Suppressor macrophage treated with lipopolysaccharide for 1 hour (primary cell): ENCODE measurements at regions not wholly inside any gene's neighbourhood (a gene's known extent, or its start where the extent isn't known, plus 50 kb on each side); places are given as distances from the start of the nearest gene placed in this dataset.
"Not testable (repeated sequence)": the region's sequence is repeated elsewhere in the genome, so short reads cannot be mapped to it uniquely, and the experiment has no call there.

ENCODE experiments used
- DNase-seq, 3 donors: peaks; one replicate each; pipeline ENCODE4 v3.0.0-alpha.2; 2020 to 2022

DNA sequence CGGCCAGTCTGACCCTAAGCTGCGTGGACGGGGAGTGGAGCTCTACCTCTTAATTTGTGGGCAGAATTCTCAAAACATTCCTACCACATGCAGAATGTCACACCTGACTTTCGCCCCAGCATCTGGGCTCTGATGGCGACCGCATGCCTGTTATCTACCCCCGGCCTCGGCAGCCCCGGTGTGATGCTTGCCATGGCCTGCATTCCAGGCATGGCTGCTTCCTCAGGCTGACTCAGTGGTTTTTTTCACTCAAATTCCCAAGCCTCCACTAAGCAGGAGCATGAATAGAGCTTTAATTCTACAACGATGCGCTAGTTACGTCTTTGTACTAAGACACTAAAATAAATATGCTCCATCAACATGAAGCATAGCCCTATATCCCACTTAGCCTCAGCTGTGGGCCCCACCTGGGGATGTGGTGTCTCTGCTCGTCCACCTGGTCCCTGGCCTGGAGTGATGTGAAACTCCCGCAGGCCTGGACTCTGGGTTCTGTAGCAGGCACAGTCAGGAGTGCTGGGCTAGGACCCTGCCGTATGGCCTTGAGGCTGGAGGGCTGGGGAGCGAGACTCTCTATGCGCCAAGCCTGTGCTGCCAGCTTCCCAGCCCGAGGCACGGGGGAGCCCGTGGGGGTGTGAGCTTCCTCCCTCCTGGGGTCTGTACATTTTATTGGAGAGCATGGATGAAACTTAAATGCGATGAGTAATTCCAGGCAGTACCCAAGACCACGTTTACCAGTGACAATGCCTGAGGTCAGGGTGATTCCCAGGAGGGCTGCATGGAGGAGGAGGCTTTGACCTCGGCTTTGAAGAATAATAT lies 153.2 kb downstream of the CTTN start:
- no peak for DNase-seq

DNA sequence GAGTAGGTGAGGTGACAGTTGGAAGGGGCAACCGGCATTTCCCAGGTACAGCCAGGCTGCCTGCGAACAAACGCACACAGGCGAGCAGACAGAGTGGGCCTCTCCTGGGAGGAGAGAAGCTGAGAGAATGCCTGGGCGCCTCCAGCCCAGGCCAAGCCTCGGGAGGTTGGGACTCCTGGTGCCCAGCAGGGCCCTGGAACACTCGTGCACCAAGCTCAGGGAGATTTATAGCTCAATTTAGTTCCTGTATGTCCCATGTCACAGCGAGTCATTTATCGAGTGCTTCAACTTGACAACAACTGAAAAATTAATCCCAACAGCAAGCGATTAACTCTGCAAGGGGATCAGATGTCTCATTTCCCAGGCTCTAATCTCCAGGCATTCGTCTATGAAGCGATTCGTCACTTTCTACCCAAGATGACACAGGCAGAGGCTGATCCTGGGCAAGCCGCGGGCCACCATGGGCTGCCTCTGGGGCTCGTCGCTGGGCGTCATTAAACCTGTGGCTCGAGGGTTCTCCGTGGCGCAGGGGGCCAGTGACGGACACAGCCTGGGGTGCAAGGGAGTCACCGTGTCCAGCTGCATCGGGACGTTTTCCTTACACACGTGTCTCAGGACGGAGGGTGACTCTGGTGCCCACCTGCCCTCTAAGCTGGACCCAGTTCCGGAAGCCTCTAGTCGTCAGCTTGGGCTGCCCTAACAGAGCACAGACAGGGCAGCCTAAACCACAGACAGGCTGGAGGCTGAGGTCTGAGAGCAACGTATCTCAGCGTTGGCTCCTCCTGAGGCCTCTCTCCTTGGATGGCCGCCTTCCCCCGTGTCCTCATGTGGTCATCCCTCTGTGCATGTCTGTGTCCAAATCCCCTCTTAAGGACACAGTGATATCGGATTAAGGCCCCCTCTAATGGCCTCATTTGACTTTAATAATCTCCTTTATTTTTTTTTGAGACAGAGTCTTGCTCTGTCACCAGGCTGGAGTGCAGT lies 154.1 kb downstream of the CTTN start:
- DNase-seq = no peak

DNA sequence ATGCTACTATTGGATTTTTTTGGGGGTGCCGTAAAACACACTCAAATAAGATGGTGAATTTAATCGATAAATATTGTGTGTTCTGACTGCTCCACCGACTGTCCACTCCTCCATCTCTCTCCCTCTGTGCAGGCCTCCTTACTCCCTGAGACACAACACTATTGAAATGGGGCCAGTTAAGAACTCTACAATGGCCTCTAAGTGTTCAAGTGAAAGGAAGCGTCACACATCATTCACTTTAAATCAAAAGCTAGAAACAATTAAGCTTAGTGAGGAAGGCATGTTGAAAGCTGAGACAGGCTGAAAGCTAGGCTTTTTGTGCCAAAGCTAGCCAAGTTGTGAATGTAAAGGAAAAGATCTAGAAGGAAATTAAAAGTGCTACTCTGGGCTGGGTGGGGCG lies 156.7 kb downstream of the CTTN start:
- no peak for DNase-seq

DNA sequence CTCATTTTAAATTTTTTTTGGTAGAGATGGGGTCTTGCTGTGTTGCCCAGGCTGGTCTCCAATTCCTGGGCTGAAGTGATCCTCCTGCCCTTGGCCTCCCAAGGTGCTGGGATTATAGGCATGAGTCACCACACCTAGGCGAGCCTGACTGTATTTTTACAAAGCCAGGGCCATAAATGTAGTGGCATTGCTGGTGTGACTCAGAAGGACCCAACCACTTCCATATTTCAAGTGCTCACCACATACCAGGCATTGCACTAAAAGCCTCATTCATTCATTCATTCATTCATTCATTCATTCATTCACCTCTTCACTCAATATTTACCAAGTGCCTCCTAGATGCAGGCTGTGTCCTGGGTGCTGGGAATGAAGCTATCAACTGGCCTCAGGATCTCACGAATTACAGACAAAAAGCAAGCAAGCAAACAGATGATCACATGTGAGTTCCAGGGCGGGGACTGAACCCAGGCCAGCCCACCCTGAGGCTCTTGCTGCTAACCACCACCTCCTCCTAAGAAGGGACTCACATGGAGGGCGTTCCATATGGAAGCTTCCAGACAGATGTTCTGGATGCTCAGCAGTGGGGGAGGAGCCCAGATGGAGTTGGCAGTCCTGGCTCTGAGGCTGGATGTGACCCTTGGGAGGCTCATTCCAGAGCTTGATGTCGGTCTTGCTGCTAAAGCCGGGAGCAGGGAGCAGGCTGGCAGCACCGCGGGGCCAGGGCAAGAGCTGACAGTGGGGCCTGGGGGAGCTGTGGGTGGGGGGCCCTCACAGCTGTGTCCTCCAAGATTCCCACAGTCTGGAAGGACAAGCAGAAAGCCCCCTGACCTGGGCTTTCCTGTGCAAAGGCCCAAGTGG lies 158.8 kb downstream of the CTTN start:
- DNase-seq = no peak

DNA sequence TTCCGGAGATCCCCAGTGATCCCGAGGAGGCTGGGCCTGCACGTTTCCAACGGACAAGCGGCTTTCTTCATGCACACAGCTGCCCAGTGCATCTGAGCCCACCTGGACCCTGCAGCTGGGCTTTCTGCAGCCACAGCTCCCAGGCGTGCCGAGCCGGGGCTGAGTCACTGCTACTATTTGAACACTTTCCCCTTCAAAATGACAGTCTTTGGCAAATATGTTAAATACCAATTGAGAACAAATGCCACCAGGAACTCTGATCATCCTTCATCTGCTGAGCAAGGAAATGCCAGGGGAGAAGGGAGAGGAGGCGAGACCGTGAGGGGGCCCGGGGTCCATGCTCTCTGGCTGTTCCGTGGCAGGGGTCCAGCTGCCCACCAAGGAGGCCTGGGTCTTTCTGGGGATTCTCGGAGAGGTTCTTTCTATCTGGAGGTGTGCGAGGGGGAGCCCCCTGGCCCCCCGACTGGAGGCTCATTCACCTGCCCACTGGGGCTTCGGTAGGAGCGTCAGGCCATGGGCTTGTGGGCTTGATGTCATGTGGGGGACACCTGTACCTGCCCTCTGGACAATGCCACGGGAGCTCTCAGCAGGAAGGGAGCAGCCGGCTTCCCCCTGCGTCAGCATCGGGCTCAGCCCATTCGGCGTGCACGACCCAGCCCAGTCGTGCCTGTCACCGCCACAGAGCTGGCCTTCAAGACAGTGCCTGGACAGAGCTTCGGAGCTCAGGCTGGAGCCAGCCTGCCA lies 159.6 kb downstream of the CTTN start:
- DNase-seq = no peak

DNA sequence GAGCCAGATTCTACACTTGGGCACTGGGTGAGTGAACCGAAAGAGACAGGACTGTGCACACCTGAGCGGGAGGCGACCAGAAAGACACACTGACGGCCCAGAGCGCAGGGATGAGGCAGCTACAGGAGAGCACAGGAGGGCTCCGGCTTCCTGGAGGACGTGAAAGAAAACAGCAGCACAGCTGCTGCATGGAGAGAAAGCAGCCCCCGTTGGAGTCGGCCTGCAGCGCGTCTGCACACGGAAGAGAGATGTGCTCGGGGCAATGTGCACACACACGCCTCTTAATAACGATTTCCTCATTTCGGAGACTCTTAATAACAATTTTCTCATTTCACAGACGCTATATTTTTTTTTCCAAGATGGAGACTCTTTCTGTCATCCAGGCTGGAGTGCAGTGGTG lies 160.4 kb downstream of the CTTN start:
- DNase-seq = no peak

DNA sequence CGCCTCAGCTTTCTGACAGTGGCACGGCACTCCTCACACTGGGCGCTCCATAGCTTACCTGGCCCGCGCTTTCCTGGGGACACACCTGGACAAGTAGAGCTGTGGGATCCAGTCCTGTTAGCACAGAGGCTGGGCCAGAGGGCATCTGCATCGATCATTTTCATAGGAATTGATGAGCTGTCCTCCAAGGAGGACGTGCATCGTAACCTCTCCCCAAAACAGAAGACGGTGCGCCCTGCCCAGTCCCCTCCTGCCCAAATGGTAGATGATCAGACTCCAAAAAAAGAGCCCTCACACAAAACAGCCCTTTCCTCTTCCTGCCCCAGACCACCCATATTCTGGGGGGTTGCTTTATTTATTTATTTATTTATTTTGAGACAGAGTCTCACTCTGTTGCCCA lies 161.2 kb downstream of the CTTN start:
- DNase-seq = no peak

DNA sequence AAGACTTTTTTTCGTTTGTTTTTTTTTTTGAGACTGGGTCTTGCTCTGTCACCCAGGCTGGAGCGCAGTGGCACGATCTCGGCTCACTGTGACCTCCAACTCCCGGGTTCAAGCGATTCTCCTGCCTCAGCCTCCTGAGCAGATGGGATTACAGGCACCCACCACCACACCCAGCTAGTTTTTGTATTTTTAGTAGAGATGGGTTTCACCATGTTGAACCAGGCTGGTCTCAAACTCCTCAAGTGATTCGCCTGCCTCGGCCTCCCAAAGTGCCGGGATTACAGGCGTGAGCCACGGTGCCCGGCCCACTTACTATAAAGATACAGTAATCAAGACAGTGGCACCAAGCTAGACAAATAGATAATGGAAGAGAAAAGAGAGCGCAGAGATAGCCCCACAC lies 162.3 kb downstream of the CTTN start:
- not testable (repeated sequence) for DNase-seq

DNA sequence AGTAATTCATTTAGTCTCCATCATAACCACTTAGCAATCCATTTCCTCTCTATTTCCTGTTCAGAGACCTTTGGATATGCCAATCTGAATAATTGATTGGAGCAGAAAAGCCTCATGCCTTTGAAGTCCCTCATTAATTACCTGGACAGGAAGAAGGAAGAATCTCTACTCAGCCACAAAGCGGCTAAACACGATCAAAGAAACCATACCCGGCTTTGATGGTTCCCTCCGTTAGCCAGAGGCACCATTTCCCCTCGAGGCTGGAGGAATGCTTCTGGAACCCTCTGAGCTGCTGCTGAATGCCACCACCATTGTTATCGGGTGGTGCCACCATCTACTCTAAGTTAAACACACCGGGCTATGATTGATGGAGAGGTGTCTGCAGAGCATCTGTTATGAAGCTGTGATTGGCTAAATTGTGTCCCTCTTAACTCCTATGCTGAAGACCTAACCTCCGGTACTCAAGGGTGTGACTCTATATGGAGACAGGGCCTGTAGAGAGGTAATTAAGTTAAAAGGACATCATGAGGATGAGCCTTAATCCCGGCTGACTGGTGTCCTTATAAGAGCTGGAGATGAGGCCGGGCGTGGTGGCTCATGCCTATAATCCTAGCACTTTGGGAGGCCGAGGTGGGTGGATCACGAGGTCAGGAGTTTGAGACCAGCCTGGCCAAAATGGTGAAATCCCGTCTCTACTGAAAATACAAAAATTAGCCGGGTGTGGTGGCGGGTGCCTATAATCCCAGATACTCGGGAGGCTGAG lies 168.6 kb downstream of the CTTN start:
- no peak for DNase-seq

DNA sequence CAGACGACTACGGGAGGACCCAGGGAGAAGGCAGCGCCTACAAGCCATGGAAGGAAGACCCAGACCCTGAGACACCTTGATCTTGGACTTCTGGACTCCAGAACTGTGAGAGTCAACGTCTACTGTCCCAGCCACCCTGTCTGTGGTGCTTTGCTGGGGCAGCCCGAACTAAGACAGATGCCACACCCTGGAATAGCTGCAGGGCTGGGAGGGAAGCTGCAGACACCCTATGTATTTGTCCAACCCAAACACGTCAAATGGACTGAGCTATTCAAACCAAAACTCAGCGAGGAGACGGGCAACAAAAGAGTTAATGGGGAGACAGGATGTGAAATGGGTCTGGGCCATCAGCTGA lies 169.3 kb downstream of the CTTN start:
- DNase-seq = no peak

DNA sequence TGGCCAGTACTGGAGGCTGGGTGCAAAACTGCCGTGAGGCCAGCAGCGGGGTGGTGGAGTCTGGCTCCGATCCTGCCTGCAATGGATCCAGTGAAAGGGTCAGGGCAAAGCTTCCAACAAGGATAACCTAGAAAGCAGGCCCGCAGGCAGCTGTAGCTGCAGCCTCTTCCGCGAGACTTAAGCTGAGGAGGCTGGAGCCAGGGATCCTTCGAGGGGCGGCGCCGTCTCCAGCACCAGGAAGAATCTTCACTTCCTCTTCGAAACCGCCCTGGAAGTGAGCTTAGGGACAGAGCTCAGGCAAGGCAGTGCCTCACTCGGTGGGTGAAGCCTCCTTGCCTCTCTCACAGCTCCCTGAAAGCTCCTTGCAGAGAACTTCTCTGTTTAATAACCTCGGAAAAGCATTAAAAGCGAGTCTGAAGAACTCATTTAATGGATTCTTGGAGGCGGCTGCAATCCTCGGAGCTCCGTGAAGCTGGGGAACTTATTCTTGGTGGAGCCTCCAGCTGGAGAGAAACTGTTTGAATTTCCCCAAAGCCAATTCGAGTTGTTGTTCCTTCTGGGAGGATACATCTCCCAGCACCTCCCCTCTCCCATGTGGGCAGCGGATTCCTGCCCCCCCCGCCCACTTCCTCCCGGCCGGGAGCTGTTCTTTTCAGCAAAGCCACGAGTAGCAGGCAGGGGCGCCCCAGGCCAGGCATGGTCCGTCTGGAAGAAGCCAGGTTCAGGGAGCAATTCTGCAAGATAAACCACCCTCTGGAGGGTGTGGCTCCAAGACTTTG lies 169.9 kb downstream of the CTTN start:
- DNase-seq = peak; percentile 54 to 68 (median 60)

DNA sequence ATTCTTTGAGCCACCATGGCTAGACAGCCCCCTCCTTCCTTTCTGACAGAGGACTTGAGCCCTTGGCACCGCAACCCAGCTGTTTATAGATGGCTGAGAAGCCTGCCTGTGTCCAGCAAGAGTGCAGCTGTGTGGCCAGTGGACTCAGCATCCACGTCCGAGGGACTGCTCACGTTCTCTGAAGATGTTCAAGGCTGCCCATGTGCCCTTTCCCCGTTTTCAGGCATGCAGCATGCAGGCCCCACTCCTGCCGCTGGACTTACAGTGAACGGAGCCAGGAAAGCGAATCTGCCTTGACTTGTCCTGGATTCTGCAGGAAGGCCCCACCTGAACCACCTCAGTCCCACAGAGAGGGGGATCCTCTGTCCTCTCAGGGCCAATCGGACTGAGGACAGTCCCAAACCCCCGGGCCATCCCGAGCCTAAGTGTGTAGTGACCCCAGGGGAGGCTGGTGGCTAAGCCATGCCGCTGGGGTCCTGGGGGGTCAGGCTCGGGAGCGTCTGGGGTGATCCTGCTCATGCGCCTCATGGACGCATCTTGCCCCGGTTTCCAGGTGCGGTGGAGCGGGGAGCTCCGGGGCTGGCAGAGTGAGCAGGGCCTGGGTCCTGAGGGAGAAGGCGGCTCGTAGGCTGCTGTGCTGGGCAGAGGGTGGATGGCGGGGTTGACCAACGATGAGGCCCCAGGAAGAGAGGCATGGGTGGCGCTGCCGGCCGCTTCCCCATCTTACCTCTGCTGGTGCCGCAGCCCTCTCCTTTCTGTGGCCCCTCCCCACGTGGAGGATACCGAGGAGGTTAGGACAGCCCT lies 170.7 kb downstream of the CTTN start:
- no peak for DNase-seq

DNA sequence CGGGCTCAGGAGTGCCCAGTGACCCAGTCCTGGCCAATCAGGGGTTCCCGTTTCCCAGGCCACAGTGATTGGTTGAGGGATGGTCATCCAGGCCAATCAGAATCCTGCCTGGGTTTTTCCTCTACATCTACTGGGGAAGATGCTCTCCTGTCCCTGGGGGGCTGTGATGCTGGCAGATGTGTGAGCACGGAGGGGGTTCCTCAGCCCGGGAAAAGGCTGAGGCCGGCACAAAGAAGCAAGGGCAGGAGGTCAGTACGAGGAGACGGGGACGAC lies 171.2 kb downstream of the CTTN start:
- DNase-seq = no peak

DNA sequence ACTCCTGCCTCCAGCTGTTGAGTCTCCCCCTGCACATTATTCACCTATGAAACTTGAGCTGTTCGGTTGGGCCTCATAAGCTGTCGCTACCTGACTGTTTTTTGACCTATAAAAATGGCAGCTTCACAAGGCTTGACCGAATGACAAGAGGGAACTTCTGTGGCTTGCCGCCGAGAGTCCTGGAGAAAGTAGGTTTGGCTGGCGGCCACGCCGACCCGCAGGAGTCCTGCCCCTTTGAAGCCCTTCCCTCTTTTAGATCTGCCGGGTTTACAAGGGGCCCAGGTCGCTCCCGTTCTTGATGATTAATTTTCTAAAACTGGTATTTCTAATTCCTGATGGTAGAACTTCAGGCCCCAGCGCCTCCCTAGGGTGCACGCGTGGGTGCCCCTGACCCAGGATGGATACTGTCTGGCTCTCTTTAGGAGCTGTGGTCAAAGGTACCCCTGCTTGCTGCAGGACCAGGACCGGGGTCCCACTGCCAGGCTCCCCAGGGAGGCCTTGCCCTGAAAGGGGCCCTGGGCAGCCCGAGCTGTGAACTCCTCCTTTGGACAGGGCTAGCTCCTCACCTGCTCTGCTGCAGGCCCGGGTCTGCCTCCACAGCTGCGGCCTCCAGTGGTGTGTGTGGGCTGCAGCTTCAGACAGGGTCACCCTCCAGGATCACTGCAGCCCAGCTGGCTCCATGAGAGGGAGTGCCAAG lies 171.8 kb downstream of the CTTN start:
- DNase-seq = no peak

DNA sequence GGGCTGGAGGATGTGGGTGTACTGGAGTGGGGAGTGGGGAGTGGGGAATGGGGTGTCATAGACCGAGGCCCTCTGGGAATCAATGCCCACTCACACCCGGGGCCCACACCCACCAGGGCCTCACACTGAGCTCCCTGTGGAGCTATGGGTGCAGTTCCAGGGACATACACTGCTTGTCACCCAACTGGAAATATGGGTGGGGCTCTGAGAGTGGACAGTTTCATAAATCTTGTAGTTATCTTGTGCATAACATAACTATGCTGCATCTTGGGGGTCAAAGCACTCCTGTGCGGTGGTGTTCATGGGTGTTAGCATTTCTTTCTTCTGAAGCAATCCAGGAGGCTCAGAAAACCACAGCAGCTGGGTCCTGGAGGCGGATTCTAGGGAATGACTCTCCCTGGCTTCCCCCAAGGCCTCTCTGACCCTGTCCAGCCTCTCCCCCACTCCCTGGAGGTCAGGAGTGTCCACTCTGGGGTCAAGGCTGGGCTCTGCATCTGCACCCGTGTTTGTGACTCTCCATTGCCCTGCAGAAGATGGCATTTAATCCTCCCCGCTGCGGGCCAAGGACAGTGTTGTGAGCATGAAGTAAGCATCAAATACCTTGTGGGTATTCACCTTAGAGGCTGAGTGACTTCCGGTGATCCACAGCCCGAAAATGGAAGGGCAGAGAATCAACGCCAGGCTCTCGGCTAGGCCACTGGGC lies 172.5 kb downstream of the CTTN start:
- DNase-seq = no peak

DNA sequence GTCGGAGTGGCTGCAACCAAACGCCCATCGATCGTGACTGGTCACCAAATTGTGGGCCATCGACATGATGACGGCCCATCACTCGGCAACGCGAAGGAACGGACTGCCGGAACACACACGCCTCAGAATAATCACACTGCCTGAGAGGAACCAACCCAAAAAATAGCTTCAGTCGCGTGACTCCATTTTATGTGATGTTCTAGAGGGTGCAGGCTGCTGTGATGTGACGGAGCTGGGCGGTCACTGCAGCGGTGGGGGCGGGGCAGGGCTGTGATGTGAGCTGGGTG lies 174.6 kb downstream of the CTTN start:
- DNase-seq = no peak

DNA sequence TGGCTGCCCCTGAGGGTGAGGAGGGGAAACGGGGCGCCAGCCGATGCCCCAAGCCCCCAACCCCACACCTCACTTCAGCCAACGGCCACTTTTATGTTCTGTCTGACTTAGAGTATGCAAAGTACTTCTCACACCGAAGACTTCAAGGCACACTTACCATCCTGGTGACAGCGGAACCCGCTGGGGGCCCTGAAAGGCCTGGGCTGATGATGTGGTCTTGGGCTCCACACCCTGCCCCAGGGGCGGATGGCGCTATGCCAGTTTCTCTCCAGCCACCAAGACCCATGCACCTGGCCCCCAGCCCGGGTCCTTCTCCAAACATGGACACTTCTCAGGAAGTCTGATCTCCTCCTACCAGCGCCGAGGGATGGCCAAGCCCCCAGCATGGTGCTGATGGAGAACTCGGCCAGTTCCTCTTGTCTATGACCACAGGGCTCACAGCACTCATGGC lies 175.4 kb downstream of the CTTN start:
- DNase-seq = no peak

DNA sequence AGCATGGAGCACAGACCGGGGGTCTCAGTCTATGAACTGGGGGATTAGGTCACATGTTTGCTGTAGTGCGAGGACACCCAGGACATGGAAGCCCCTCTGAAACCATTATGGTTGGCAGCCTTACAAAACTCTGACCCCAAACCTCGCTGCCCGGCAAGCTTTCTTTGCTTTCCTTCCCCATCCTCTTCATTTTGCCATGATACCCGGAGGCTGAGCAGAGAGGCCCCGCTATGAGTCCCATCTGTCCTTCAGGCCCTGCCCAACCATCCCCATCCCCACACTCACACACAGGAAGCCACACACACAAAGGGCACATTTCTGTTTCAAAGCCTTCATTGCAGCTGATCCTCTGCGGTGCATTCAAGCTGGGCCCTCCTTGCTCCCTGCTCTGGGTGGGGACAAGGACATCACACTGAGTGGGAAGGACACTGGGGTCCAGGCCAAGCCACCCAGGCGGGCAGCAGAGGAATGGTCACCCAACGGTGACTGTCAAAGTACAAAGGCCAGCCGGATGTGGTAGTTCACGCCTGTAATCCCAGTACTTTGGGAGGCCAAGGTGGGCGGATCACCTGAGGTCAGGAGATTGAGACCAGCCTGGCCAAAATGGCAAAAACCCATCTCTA lies 176.5 kb downstream of the CTTN start:
- DNase-seq = no peak
